Liver (tissue), 8 donors: ENCODE measurements at regions not wholly inside any gene's neighbourhood (a gene's known extent, or its start where the extent isn't known, plus 50 kb on each side); places are given as distances from the start of the nearest gene placed in this dataset.

Source experiments
- DNase-seq: peaks from one replicate; pipeline ENCODE4 v3.0.0-alpha.2; 2017; ENCODE audit warnings: low spot score
- H3K27ac ChIP-seq, 2 donors: one replicate each; pipeline ENCODE4 v1.7.0; 2013; ENCODE audit warnings: inconsistent platforms in 2 of 2, low read length in 2 of 2, control low read depth in 1 of 2, low read depth in 1 of 2, mild to moderate bottlenecking in 1 of 2
- H3K27me3 ChIP-seq, 4 donors: one replicate each; pipeline versions ENCODE4 v1.6.1 to v1.7.0; 2013; ENCODE audit warnings: low read length in 3 of 4, inconsistent platforms in 1 of 4, mild to moderate bottlenecking in 1 of 4, moderate library complexity in 1 of 4; ENCODE audit not compliant: control insufficient read depth in 4 of 4, insufficient read depth in 4 of 4
- H3K36me3 ChIP-seq, 4 donors: one replicate each; pipeline versions ENCODE4 v1.6.1 to v1.7.0; 2013; ENCODE audit warnings: low read length in 3 of 4, mild to moderate bottlenecking in 3 of 4, low read depth in 1 of 4, moderate library complexity in 1 of 4; ENCODE audit not compliant: control insufficient read depth in 4 of 4, insufficient read depth in 3 of 4
- H3K4me1 ChIP-seq, 4 donors: one replicate each; pipeline versions ENCODE4 v1.6.1 to v1.7.0; 2013; ENCODE audit warnings: low read length in 3 of 4, mild to moderate bottlenecking in 3 of 4, moderate library complexity in 1 of 4; ENCODE audit not compliant: control insufficient read depth in 4 of 4, insufficient read depth in 4 of 4
- H3K4me3 ChIP-seq, 3 donors: one replicate each; pipeline versions ENCODE4 v1.6.1 to v1.7.0; 2013; ENCODE audit warnings: low read length in 3 of 3, control low read depth in 1 of 3, low read depth in 1 of 3, mild to moderate bottlenecking in 1 of 3
- H3K9ac ChIP-seq, 2 donors: one replicate each; pipeline ENCODE4 v1.7.0; 2013; ENCODE audit warnings: low read length in 2 of 2, mild to moderate bottlenecking in 2 of 2, moderate library complexity in 2 of 2, control low read depth in 1 of 2, low read depth in 1 of 2
- H3K9me3 ChIP-seq, 4 donors: one replicate each; pipeline versions ENCODE4 v1.6.1 to v1.7.0; 2013; ENCODE audit warnings: low read length in 3 of 4; ENCODE audit not compliant: control insufficient read depth in 4 of 4
- EGR1 ChIP-seq, 2 donors: IDR thresholded peaks; 2 replicates each; pipeline ENCODE4 v1.6.1; 2016 to 2018; ENCODE audit warnings: antibody characterized with exemption in 2 of 2, low read depth in 2 of 2
- FOXA2 ChIP-seq: IDR thresholded peaks from 2 replicates; pipeline ENCODE4 v1.6.1; 2016; ENCODE audit warnings: antibody characterized with exemption
- HNF4A ChIP-seq, 2 donors: conservative IDR thresholded peaks; 2 replicates each; pipeline ENCODE4 v1.6.1; 2016; ENCODE audit warnings: antibody characterized with exemption in 2 of 2, mild to moderate bottlenecking in 2 of 2
- RXRA ChIP-seq, 2 donors: IDR thresholded peaks; 2 replicates each; pipeline ENCODE4 v1.6.1; 2017 to 2018; ENCODE audit warnings: antibody characterized with exemption in 2 of 2, mild to moderate bottlenecking in 1 of 2
- YY1 ChIP-seq: IDR thresholded peaks from 2 replicates; pipeline ENCODE4 v1.6.1; 2016; ENCODE audit warnings: antibody characterized with exemption, mild to moderate bottlenecking
- WGBS: extraction: QIAGEN DNeasy Blood & Tissue Kit; methylation state at CpG from one replicate; pipeline ENCODE4 v1.1.7; 2013; 5-methylcytosine and 5-hydroxymethylcytosine counted together
- TF ChIP-seq, protein P1 (sequence below): IDR thresholded peaks from 2 replicates; pipeline ENCODE4 v1.6.1; 2016; ENCODE audit warnings: antibody characterized with exemption
- TF ChIP-seq, protein P2 (sequence below): fragments of 150-350 bp; IDR thresholded peaks from 2 replicates; pipeline ENCODE4 v1.5.1; 2017; ENCODE audit warnings: improper control_type of control experiment, low read depth, low read length; ENCODE audit not compliant: missing input control
- TF ChIP-seq, protein P3 (sequence below): IDR thresholded peaks from 2 replicates; pipeline ENCODE4 v1.6.1; 2016; ENCODE audit warnings: antibody characterized with exemption
- TF ChIP-seq, protein P4 (sequence below): IDR thresholded peaks from 2 replicates; pipeline ENCODE4 v1.6.1; 2016; ENCODE audit warnings: antibody characterized with exemption, mild to moderate bottlenecking
- donor health status: healthy.
- donor health status: healthy.
- donor health status: healthy.
- donor health status: healthy.
- donor health status: healthy.

DNA sequence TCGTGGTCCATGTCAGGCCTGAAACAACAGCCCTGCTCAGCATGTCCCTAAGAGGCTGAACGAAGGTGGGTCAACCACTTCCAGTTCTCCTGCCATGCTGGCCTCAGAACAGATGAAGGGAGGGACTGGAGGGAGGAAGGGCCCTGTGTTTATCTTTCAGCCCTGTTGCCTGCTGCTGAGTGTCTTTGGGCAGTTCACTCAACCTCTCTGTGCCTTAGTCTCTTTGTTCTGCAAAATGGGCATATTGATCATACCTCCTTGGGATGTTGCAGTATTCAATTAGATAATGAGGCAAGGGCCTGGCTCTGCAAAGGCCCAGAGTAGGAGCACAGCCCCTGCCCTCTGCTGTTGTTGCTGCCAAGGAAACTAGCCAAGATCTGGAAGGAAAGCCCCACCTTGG is 207.5 kb downstream of the MN1 start:
- Histone ChIP-seq H3K27ac (no peak overlapping the region), H3K36me3 (no peaks in the 10 kb centered on the region), H3K27me3 (no peaks in the 10 kb centered on the region), H3K9me3 (no peaks in the 10 kb centered on the region), H3K4me1 (no peaks in the 10 kb centered on the region), H3K9ac (no peak overlapping the region), H3K4me3 (no peak overlapping the region)
- TF ChIP-seq HNF4A (conservative IDR thresholded peaks at IDR 0.05) (no peak), EGR1 (IDR thresholded peaks at IDR 0.05; ENCODE audit: low read depth in 2 of 2) (no peak), RXRA (IDR thresholded peaks at IDR 0.05) (no peak), YY1 (no peak), FOXA2 (no peak)
- TF ChIP-seq, protein P1, sequence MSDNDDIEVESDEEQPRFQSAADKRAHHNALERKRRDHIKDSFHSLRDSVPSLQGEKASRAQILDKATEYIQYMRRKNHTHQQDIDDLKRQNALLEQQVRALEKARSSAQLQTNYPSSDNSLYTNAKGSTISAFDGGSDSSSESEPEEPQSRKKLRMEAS: no peak
- TF ChIP-seq, protein P2, sequence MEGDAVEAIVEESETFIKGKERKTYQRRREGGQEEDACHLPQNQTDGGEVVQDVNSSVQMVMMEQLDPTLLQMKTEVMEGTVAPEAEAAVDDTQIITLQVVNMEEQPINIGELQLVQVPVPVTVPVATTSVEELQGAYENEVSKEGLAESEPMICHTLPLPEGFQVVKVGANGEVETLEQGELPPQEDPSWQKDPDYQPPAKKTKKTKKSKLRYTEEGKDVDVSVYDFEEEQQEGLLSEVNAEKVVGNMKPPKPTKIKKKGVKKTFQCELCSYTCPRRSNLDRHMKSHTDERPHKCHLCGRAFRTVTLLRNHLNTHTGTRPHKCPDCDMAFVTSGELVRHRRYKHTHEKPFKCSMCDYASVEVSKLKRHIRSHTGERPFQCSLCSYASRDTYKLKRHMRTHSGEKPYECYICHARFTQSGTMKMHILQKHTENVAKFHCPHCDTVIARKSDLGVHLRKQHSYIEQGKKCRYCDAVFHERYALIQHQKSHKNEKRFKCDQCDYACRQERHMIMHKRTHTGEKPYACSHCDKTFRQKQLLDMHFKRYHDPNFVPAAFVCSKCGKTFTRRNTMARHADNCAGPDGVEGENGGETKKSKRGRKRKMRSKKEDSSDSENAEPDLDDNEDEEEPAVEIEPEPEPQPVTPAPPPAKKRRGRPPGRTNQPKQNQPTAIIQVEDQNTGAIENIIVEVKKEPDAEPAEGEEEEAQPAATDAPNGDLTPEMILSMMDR: no peak
- TF ChIP-seq, protein P3, sequence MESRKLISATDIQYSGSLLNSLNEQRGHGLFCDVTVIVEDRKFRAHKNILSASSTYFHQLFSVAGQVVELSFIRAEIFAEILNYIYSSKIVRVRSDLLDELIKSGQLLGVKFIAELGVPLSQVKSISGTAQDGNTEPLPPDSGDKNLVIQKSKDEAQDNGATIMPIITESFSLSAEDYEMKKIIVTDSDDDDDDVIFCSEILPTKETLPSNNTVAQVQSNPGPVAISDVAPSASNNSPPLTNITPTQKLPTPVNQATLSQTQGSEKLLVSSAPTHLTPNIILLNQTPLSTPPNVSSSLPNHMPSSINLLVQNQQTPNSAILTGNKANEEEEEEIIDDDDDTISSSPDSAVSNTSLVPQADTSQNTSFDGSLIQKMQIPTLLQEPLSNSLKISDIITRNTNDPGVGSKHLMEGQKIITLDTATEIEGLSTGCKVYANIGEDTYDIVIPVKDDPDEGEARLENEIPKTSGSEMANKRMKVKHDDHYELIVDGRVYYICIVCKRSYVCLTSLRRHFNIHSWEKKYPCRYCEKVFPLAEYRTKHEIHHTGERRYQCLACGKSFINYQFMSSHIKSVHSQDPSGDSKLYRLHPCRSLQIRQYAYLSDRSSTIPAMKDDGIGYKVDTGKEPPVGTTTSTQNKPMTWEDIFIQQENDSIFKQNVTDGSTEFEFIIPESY: no peak
- WGBS: 71% methylated on average over 2 of the region's 2 CpGs
- no peak for DNase-seq

DNA sequence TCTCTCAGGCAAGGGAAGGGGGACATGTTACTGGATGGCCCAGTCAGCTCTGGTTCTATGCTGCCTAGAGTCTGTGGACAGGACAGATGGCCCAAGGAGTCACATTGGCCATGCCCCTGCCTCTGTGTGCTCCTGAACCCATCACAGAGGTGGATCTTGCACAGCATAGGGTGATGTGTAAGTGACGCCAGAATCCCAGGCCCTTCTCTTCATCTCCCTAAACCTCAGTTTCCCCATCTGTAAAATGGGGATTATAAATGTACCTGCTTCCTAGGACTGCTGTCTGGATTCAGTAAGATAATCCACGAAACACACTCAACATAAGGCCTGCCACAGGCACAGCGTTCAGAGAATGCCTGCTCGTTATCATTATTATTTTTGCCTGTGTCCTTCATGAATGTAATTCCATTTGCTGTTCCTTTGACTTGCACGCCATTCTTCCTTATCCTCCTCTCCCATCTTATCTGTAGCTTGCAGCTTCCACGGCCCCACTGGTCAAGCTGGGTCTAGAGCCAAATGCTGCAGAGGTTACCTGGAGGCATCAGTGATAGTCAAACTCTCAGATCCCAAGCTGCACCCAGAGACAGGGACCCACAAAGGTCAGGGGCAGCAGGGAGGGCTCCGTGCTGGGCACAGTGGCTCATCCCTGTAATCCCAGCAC is 207.0 kb downstream of the MN1 start:
- Histone ChIP-seq H3K9ac (no peak overlapping the region), H3K4me3 (no peak overlapping the region), H3K27ac (no peak overlapping the region), H3K9me3 (no peaks in the 10 kb centered on the region), H3K4me1 (no peaks in the 10 kb centered on the region), H3K27me3 (no peaks in the 10 kb centered on the region), H3K36me3 (no peaks in the 10 kb centered on the region)
- 92% methylated on average over 7 of the region's 7 CpGs for WGBS
- no peak for DNase-seq
- TF ChIP-seq, protein P4, sequence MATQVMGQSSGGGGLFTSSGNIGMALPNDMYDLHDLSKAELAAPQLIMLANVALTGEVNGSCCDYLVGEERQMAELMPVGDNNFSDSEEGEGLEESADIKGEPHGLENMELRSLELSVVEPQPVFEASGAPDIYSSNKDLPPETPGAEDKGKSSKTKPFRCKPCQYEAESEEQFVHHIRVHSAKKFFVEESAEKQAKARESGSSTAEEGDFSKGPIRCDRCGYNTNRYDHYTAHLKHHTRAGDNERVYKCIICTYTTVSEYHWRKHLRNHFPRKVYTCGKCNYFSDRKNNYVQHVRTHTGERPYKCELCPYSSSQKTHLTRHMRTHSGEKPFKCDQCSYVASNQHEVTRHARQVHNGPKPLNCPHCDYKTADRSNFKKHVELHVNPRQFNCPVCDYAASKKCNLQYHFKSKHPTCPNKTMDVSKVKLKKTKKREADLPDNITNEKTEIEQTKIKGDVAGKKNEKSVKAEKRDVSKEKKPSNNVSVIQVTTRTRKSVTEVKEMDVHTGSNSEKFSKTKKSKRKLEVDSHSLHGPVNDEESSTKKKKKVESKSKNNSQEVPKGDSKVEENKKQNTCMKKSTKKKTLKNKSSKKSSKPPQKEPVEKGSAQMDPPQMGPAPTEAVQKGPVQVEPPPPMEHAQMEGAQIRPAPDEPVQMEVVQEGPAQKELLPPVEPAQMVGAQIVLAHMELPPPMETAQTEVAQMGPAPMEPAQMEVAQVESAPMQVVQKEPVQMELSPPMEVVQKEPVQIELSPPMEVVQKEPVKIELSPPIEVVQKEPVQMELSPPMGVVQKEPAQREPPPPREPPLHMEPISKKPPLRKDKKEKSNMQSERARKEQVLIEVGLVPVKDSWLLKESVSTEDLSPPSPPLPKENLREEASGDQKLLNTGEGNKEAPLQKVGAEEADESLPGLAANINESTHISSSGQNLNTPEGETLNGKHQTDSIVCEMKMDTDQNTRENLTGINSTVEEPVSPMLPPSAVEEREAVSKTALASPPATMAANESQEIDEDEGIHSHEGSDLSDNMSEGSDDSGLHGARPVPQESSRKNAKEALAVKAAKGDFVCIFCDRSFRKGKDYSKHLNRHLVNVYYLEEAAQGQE: no peak
